ENCODE measurements at regions not wholly inside any gene's neighbourhood (a gene's known extent, or its start where the extent isn't known, plus 50 kb on each side); places are given as distances from the start of the nearest gene placed in this dataset.

- BruUV-seq (replicated peaks): no TSS peak
- intact Hi-C loops (cut with micrococcal nuclease): no loop called here
- Mint-ChIP-seq H3K4me1 (ENCODE audit: insufficient read depth, unreplicated experiment) (peaks cover 19% of the 10 kb centered on the region), H3K9me3 (ENCODE audit: unreplicated experiment) (no peaks in the 10 kb centered on the region), H3K36me3 (ENCODE audit: insufficient read depth, unreplicated experiment) (no peaks in the 10 kb centered on the region), H3K27ac (ENCODE audit: low read depth, unreplicated experiment) (no peak overlapping the region), H3K4me3 (ENCODE audit: unreplicated experiment) (no peak overlapping the region), H3K27me3 (ENCODE audit: insufficient read depth, unreplicated experiment) (no peaks in the 10 kb centered on the region)
- CTCF ChIA-PET: interaction anchor here (0.5 to 1.9 kb wide), 9 partner anchors 17 to 1033 kb away, joined by 3 to 5 read pairs (median 4); no protein-coding TSS in a partner anchor
- TF ChIP-seq CTCF (IDR thresholded peaks at IDR 0.05; ENCODE audit: unreplicated experiment): no peak
- POLR2A ChIA-PET: interaction anchor here (0.9 to 1.6 kb wide), 4 partner anchors 10 to 291 kb away, joined by 3 to 6 read pairs (median 3); partner anchors contain the start of gene NSFL1C
- no peak for DNase-seq (ENCODE audit: unreplicated experiment)
These were observed 100.3 kb upstream of the SIRPG start for GRCh38 chr20:1757606-1758512.

GRCh38 chr20:1757072-1757471, 99.5 kb upstream of the SIRPG start:
- H3K9me3 Mint-ChIP-seq (ENCODE audit: unreplicated experiment): no peaks in the 10 kb centered on the region
- peaks cover 19% of the 10 kb centered on the region for H3K4me1 Mint-ChIP-seq (ENCODE audit: insufficient read depth, unreplicated experiment)
- TF ChIP-seq CTCF (IDR thresholded peaks at IDR 0.05; ENCODE audit: unreplicated experiment): no peak
- POLR2A ChIA-PET: interaction anchor here (0.7 to 0.9 kb wide), 2 partner anchors 19 to 251 kb away, joined by 3 read pairs; no protein-coding TSS in a partner anchor
- intact Hi-C loops (cut with micrococcal nuclease): no loop called here
- no peak for DNase-seq (ENCODE audit: unreplicated experiment)
- CTCF ChIA-PET: interaction anchor here (0.5 to 1.9 kb wide), 6 partner anchors 20 to 417 kb away, joined by 3 to 5 read pairs (median 4); no protein-coding TSS in a partner anchor
- H3K27ac Mint-ChIP-seq (ENCODE audit: low read depth, unreplicated experiment): no peak overlapping the region
- H3K4me3 Mint-ChIP-seq (ENCODE audit: unreplicated experiment): no peak overlapping the region
- no peaks in the 10 kb centered on the region for H3K36me3 Mint-ChIP-seq (ENCODE audit: insufficient read depth, unreplicated experiment)
- BruUV-seq (replicated peaks): no TSS peak
- no peaks in the 10 kb centered on the region for H3K27me3 Mint-ChIP-seq (ENCODE audit: insufficient read depth, unreplicated experiment)

GRCh38 chr20:1754749-1755148, 97.2 kb upstream of the SIRPG start:
- Mint-ChIP-seq H3K9me3 (ENCODE audit: unreplicated experiment) (no peaks in the 10 kb centered on the region), H3K27ac (ENCODE audit: low read depth, unreplicated experiment) (no peak overlapping the region), H3K4me3 (ENCODE audit: unreplicated experiment) (no peak overlapping the region), H3K27me3 (ENCODE audit: insufficient read depth, unreplicated experiment) (no peaks in the 10 kb centered on the region), H3K36me3 (ENCODE audit: insufficient read depth, unreplicated experiment) (no peaks in the 10 kb centered on the region), H3K4me1 (ENCODE audit: insufficient read depth, unreplicated experiment) (peaks cover 9% of the 10 kb centered on the region)
- ChIA-PET POLR2A (interaction anchor here (1.1 kb wide), 1 partner anchor 20 kb away, joined by 3 read pairs; no protein-coding TSS in a partner anchor), CTCF (interaction anchor here (0.5 to 1.2 kb wide), 5 partner anchors 20 to 590 kb away, joined by 3 to 8 read pairs (median 3); no protein-coding TSS in a partner anchor)
- BruUV-seq (replicated peaks): no TSS peak
- no peak for DNase-seq (ENCODE audit: unreplicated experiment)
- no peak for TF ChIP-seq CTCF (IDR thresholded peaks at IDR 0.05; ENCODE audit: unreplicated experiment)
- intact Hi-C loops (cut with micrococcal nuclease): no loop called here

GRCh38 chr20:1754306-1754705, 96.7 kb upstream of the SIRPG start:
- TF ChIP-seq CTCF (IDR thresholded peaks at IDR 0.05; ENCODE audit: unreplicated experiment): no peak
- no TSS peak for BruUV-seq (replicated peaks)
- Mint-ChIP-seq H3K9me3 (ENCODE audit: unreplicated experiment) (no peaks in the 10 kb centered on the region), H3K27me3 (ENCODE audit: insufficient read depth, unreplicated experiment) (no peaks in the 10 kb centered on the region), H3K4me3 (ENCODE audit: unreplicated experiment) (no peak overlapping the region), H3K36me3 (ENCODE audit: insufficient read depth, unreplicated experiment) (no peaks in the 10 kb centered on the region), H3K4me1 (ENCODE audit: insufficient read depth, unreplicated experiment) (peaks cover 9% of the 10 kb centered on the region), H3K27ac (ENCODE audit: low read depth, unreplicated experiment) (no peak overlapping the region)
- POLR2A ChIA-PET: no interaction called here
- no peak for DNase-seq (ENCODE audit: unreplicated experiment)
- CTCF ChIA-PET: interaction anchor here (1.2 kb wide), 1 partner anchor 19 kb away, joined by 8 read pairs; no protein-coding TSS in a partner anchor
- intact Hi-C loops (cut with micrococcal nuclease): no loop called here

Data from MCF 10A (cell line).